OCI-M1 (cell line): ENCODE measurements at regions not wholly inside any gene's neighbourhood (a gene's known extent, or its start where the extent isn't known, plus 50 kb on each side); places are given as distances from the start of the nearest gene placed in this dataset.

Source experiments
- DNase-seq: peaks from one replicate; lab custom pipeline; 2025; lab: John Stamatoyannopoulos, UW

- DNase-seq: no peak
Observed at GRCh38 chr7:20945451-20945850, 158.8 kb upstream of the SP8 start.

- DNase-seq: no peak
Observed at GRCh38 chr7:20952916-20953315, 166.2 kb upstream of the SP8 start.

- no peak for DNase-seq
Observed at GRCh38 chr7:20954711-20955619, 168.3 kb upstream of the SP8 start.

GRCh38 chr7:20958572-20958971, 171.9 kb upstream of the SP8 start:
- DNase-seq: no peak

GRCh38 chr7:20959281-20959680, 172.6 kb upstream of the SP8 start:
- DNase-seq: no peak

- no peak for DNase-seq
Observed at GRCh38 chr7:20963556-20964280, 177.0 kb upstream of the SP8 start.

GRCh38 chr7:20964281-20964918, 177.7 kb upstream of the SP8 start:
- peak; percentile 51 for DNase-seq

- no peak for DNase-seq
Observed at GRCh38 chr7:20971219-20971618, 184.5 kb upstream of the SP8 start.

- DNase-seq: no peak
Observed at GRCh38 chr7:20980232-20980631, 193.5 kb upstream of the SP8 start.

- no peak for DNase-seq
Observed at GRCh38 chr7:20980668-20981264, 194.1 kb upstream of the SP8 start.

- DNase-seq: no peak
Observed at GRCh38 chr7:20988340-20988739, 201.7 kb upstream of the SP8 start.

GRCh38 chr7:20991544-20991943, 204.9 kb upstream of the SP8 start:
- no peak for DNase-seq

GRCh38 chr7:20993693-20994092, 207.0 kb upstream of the SP8 start:
- DNase-seq: no peak

GRCh38 chr7:20998309-20998708, 211.6 kb upstream of the SP8 start:
- DNase-seq: no peak

GRCh38 chr7:21011153-21011552, 224.5 kb upstream of the SP8 start:
- DNase-seq: no peak

GRCh38 chr7:21013765-21014539, 227.3 kb upstream of the SP8 start:
- DNase-seq: no peak

GRCh38 chr7:21020667-21021066, 234.0 kb upstream of the SP8 start:
- DNase-seq: no peak

GRCh38 chr7:21023841-21024484, 237.3 kb upstream of the SP8 start:
- DNase-seq: no peak

GRCh38 chr7:21024485-21024867, 237.8 kb upstream of the SP8 start:
- DNase-seq: no peak

- no peak for DNase-seq
Observed at GRCh38 chr7:21028186-21028585, 241.5 kb upstream of the SP8 start.

- DNase-seq: no peak
Observed at GRCh38 chr7:21028599-21028998, 241.9 kb upstream of the SP8 start.
